ENCODE measurements at regions not wholly inside any gene's neighbourhood (a gene's known extent, or its start where the extent isn't known, plus 50 kb on each side); places are given as distances from the start of the nearest gene placed in this dataset.

- TF ChIP-seq EZH2phosphoT487 (IDR thresholded peaks at IDR 0.05; ENCODE audit: low read depth, severe bottlenecking, unreplicated experiment) (no peak), CTCF (IDR thresholded peaks at IDR 0.05; ENCODE audit: poor library complexity) (no peak)
Measured at GRCh38 chr11:70487756-70488155, 89.4 kb downstream of the CTTN start.
